ENCODE measurements at regions not wholly inside any gene's neighbourhood (a gene's known extent, or its start where the extent isn't known, plus 50 kb on each side); places are given as distances from the start of the nearest gene placed in this dataset.

- TF ChIP-seq CTCF (IDR thresholded peaks at IDR 0.05) (no peak), POLR2A (IDR thresholded peaks at IDR 0.05) (no peak), EP300 (IDR thresholded peaks at IDR 0.05) (no peak), POLR2AphosphoS5 (IDR thresholded peaks at IDR 0.05) (no peak)
Measured at GRCh38 chr6:103119056-103119455, 1725.5 kb downstream of the GRIK2 start.
